NCI-H460 (cell line): ENCODE measurements at regions not wholly inside any gene's neighbourhood (a gene's known extent, or its start where the extent isn't known, plus 50 kb on each side); places are given as distances from the start of the nearest gene placed in this dataset.
"Not testable (repeated sequence)": the region's sequence is repeated elsewhere in the genome, so short reads cannot be mapped to it uniquely, and the experiment has no call there.

ENCODE experiments used
- DNase-seq: peaks from one replicate; pipeline ENCODE4 v3.0.0-alpha.2; 2016; ENCODE audit warnings: low read depth; ENCODE audit errors: extremely low read depth

GRCh38 chr11:25612806-25613205, 719.1 kb upstream of the ANO3 start:
- no peak for DNase-seq

GRCh38 chr11:25613451-25613850, 718.5 kb upstream of the ANO3 start:
- no peak for DNase-seq

DNA sequence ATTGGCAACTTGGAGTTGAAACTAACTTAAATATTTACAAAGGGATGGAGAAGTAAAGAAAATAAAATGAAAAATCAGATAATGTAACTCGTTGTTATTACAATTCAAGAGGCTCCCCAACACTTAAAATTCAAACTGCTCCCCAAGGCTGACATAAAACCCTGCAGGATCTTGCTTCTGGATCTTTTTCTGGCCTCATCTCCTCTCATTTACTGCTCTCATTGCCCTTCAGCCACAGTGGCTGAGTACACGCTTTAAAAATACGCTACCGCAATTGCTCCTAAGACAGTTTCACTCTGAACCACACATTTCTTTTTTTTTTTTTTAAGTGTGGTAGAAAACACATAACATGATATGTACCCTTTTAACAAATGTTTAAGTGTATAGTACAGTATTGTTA, 718.1 kb upstream of the ANO3 start:
- DNase-seq = no peak

DNA sequence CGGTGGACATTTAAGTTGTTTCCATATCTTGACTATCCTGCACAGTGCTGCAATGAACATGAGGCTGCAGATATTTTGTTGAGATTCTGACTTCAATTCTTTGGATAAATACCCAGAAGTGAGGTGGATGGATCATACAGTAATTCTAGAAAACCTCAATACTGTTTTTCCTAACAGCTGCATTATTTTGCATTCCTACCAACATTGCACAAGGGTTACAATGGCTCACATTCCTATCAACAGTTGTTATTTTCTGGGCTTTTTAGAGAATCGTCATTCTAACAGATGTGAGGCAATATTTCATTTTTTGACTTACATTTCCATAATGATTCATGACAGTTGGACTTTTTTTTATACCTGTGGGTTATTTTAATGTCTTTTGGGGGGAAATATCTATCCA, 716.9 kb upstream of the ANO3 start:
- DNase-seq = no peak

- DNase-seq = no peak
These were observed 716.1 kb upstream of the ANO3 start for GRCh38 chr11:25615841-25616240.

GRCh38 chr11:25625094-25625493, 706.8 kb upstream of the ANO3 start:
- DNase-seq = no peak

DNA sequence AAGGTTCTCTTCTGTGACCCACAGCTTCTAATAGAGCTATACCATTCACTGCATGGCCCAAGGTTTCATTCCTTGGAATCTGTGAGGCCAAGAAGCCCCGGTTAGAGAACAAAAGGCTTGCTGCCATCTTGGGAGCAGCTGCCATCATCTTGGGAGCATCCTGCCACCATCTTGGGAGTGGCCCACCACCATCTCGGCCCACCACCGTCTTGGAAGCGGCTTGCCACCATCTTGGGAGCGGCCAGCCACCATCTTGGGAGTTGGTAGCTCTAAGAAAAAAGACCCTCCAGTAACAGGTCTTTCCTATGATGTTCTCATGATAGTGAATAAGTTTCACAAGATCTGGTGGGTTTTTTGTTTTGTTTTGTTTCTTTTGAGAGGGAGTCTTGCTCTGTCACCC, 703.9 kb upstream of the ANO3 start:
- DNase-seq = no peak

- no peak for DNase-seq
These were observed 698.7 kb upstream of the ANO3 start for GRCh38 chr11:25633230-25633629.

GRCh38 chr11:25649220-25649619, 682.7 kb upstream of the ANO3 start:
- not testable (repeated sequence) for DNase-seq

- no peak for DNase-seq
These were observed 681.6 kb upstream of the ANO3 start for GRCh38 chr11:25650319-25650718.

GRCh38 chr11:25655636-25656035, 676.3 kb upstream of the ANO3 start:
- no peak for DNase-seq

DNA sequence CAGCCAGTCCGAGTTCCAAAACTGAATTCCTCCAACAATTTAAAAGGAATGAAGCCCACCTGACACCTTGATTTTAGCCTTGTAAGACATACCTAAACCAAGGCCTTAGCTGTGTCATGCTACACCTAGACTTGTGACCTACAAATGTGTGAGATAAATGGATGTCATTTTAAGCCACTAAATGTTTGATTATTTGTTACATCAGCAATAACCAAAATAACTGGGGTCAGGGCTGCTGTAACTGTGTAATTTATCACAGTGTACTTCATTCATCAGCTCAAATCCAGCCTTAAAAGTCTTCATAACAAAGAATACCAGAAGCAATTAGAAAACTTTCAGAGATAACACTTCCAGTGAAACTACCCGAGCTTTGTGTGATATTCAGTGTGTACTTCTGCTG, 673.0 kb upstream of the ANO3 start:
- DNase-seq = no peak

DNA sequence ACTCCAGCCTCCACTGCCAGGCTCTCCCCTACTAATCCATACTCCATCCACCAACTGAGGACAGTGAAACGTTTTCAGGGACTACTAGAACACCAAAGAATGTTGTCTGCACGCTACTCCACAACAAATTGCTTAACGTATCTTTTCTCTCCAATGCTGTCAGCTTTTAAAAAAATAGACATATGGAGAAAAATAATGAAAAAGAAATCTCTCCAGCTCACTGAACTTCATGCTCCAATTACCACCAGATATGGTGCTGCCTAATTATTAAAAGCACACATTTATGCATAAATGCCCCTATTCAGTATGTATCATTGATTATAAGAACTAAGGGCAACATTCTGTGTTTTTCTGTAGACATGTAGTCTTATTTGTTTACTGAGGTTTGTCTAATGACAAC, 672.2 kb upstream of the ANO3 start:
- no peak for DNase-seq

DNA sequence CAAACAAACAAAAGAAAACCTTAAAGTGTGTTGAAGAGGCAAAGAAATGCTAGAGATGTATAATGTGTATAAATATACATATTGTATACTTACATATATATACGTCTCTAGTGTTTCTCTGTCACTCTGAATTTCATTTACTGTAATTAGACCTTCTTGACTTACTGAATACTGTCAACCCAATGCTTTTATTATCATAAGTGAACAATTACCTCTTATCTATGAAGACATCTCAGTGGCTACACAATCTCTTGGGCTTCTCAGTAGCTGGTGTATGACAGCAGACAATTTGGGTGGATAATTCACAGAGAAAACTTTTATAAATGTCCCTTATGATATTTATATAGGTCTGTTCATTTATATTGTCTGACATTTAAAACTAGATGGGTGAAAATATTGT, 664.1 kb upstream of the ANO3 start:
- no peak for DNase-seq

DNA sequence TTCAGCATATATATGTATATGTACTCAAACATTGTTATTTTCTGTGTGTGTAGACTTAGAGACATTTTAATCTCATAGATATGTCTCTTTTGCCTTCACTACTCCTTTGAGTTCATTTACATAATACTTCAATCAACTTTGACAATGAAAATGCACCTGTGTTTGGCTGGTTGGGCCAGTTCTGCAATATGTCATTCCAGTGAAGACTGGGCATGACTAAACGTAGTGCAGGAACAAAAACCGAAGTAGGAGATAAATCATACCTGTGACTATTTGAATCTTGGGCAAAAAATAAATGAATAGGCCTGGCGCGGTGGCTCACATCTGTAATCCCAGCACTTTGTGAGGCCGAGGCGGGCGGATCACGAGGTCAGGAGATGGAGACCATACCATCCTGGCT, 640.0 kb upstream of the ANO3 start:
- no peak for DNase-seq

DNA sequence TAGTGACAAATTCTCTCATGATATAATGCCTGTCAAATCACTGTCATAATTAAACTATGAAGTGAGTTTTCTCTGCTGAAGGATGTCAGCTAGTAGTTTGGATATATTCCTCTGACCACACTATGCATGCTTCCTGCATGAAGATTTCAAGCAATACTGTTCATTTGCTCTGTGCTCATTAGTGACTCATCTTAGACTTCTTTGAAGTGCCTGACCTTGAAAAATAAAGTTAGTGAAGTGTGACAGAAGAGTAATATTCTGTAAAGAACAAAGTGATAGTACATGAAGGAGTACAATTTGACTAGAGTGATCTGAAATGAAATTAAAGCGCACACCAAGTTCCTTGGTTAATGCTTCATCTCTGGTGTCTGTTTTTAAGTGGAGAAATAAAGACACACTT, 629.5 kb upstream of the ANO3 start:
- no peak for DNase-seq

DNA sequence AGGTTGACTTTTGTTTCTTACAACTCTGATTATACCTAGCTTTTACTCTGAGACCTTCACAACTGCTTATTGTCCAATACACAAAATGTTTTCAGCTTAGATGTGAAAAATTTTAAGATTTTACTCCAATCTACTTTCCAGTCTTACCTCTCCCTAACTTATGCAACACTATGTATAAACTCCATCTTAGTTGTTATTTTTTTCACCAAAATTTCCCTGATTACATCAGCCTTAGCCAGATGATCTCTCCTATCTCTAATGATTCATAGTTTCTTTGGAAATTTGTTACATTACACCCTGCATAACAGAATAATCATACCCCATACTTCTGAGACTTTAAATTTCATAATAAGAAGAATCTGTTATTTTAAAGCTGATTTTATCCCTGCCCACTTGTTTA, 621.0 kb upstream of the ANO3 start:
- DNase-seq = no peak

DNA sequence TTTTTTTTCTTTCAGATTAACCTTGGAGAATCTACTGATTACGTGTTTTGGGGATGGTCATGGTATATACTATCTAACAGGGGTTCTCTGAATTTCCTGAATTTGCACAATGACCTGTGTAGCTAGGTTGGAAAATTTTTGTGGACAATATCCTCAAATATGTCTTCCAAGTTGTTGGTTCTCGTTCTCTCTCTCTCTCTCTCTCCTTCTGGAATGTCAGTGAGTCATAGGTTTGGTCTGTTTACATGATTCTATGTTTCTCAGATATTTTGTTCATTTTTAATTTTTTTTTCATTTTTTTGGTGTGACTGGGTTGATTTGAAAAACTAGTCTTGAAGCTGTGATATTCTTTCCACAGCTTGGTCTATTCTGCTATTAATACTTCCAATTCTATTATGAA, 604.0 kb upstream of the ANO3 start:
- no peak for DNase-seq

DNA sequence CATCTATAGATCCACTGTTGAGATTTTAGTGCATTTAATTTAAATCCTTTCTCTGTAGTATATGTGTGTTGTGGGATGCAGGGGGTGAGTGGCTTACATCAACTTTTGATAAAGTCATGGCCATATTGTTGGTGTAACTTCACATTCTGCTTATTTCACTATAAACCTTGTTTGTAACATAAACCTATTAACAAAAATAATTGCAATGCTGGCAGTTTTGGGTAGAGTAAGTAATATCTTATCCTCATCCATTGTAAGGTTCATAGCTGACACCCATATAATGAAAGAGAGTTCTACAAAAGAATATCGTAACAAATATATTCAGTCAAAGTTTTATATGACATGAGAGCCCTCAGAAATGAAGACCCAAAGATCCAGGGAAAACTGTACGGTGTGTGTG, 601.7 kb upstream of the ANO3 start:
- DNase-seq = no peak

GRCh38 chr11:25733777-25734176, 598.2 kb upstream of the ANO3 start:
- DNase-seq = no peak

DNA sequence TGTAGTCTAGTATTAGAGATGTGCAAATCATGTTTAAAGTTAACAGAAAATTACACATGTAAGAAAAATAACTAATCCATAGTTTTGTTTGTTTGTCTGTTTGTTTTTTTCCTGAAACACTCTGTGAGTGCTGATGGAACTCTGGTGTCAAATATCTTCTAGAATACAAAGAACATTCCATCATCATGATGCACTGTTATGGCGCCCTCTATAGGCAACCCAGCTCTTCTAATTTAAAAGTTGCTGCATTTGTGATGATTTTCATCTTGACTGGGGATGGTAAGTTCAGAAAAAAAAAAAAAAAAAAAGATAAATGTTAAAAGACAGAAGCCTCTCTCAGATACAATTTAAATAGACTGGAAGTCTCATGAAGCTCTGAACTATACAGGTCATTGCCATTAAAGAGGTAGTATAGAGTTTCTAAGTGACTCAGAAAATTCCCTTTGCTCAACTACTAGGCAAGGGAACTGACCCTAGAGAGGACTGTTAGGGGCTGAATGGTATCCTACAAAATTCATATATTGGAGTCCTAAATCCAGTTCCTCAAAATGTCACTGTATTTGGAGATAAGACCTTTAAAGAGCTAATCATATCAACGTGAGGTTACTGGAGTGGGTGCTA, 597.2 kb upstream of the ANO3 start:
- DNase-seq = peak; percentile 5

DNA sequence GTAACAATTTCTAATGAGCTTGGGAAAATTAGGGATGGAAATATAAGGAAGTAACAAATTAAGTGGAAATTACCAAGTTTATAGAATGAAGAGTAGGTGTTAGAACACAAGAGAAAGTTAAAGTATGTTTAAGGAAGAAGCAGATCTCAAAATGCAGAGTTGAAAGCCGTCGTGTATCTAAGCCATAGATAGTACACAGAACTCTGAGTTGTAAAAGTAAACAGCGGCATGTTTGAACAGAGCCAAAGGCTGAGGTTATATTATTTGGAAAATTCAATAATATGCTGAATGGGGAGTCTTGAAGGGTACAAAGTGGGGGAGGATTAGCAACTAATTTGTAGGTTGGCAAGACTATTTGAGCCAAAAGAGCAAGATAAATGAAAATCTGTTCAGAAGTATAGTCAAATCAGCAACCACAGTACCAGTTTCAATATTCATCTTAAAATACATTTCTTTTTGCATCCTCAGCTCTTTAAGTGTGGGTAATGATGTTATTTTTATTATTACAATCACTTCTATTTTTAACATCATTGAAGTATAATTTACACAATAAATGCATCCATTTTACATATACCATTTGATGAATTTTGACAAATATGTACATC, 594.8 kb upstream of the ANO3 start:
- no peak for DNase-seq

- DNase-seq = no peak
These were observed 590.0 kb upstream of the ANO3 start for GRCh38 chr11:25741886-25742285.
